ENCODE measurements at regions not wholly inside any gene's neighbourhood (a gene's known extent, or its start where the extent isn't known, plus 50 kb on each side); places are given as distances from the start of the nearest gene placed in this dataset.

DNA sequence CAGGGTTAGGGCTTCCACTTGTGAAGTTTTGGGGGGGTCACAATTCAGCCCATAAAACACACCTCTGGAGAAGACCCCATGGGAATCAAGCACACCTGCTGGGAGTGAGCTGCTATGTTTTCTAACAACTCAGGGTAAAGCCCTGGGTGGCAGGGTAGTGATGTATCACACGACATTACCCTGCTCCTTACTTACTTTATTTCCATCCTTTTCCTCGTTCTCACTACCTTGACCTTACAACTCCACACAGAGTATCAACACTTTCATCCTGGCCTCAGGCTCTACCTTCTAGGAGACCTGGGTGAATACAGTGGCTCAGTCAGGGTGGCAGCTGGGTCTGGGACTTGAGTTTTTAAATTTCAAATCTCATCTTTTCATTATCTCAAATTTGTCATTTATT is 290.3 kb downstream of the CYRIA start:
- DNase-seq (ENCODE audit: low read depth), result no peak
- TF ChIP-seq, protein P1, sequence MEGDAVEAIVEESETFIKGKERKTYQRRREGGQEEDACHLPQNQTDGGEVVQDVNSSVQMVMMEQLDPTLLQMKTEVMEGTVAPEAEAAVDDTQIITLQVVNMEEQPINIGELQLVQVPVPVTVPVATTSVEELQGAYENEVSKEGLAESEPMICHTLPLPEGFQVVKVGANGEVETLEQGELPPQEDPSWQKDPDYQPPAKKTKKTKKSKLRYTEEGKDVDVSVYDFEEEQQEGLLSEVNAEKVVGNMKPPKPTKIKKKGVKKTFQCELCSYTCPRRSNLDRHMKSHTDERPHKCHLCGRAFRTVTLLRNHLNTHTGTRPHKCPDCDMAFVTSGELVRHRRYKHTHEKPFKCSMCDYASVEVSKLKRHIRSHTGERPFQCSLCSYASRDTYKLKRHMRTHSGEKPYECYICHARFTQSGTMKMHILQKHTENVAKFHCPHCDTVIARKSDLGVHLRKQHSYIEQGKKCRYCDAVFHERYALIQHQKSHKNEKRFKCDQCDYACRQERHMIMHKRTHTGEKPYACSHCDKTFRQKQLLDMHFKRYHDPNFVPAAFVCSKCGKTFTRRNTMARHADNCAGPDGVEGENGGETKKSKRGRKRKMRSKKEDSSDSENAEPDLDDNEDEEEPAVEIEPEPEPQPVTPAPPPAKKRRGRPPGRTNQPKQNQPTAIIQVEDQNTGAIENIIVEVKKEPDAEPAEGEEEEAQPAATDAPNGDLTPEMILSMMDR (IDR thresholded peaks at IDR 0.05; ENCODE audit: insufficient read depth, low read length), result no peak
- H3K4me3 ChIP-seq (ENCODE audit: low read depth, low read length), result no peak overlapping the region

DNA sequence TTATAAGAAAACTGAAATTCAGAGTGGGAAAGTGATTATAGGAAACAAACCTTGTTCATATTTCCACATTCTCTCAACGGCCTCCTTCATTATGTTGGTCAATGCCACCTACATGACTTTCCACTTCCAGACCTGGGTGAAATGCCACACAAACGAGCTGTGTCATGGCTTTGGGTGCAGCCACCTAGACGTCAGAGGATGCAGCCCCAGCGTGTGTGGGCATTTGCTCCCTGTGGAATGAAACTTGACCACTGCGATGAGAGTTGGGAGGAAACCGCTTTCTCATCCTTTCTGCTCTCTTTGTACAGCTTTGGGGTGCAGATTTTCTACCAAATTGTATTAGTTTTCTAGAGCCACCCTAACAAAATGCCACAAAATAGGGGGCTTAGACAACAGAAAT is 291.0 kb downstream of the CYRIA start:
- H3K4me3 ChIP-seq (ENCODE audit: low read depth, low read length), result no peak overlapping the region
- TF ChIP-seq, protein P1 (IDR thresholded peaks at IDR 0.05; ENCODE audit: insufficient read depth, low read length), result no peak
- DNase-seq (ENCODE audit: low read depth), result no peak

DNA sequence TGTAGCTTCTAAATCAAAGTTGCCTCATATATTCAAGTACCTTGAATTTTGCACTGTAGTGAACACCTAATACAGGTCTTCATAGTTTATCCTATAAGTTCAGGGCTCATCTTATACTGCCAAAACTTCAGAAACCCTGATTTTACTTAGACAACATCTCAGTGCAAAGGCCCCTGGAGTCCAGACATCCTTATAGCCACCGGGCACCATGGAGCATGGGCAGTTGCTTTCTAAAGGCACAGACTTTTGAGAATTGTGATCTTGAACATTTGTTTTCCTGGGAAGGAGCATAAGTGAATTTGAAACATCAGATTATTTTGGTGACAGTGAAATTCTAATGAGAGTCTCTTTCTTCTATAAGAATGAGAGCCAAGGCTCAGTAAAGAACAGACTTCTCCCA is 292.3 kb downstream of the CYRIA start:
- TF ChIP-seq, protein P1 (IDR thresholded peaks at IDR 0.05; ENCODE audit: insufficient read depth, low read length), result no peak
- DNase-seq (ENCODE audit: low read depth), result no peak
- H3K4me3 ChIP-seq (ENCODE audit: low read depth, low read length), result no peak overlapping the region

DNA sequence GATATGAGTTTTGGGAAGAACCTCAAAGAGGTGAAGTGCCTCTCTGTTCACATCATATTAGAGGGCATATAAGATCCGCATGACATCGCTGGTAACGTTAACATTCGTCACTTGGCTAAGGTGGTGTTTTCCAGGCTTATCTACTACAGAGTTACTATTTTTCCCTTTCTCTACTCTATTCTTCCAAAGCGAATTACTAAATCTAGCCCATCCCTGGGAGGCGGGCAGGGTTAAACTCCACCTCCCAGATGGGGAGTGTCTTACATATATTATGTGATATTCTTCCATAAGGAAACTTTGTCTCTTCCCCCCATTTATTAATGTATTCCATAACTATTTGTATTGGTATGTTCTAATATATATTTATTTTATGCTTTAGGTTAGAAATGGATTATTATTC is 293.9 kb downstream of the CYRIA start:
- no peak overlapping the region for H3K4me3 ChIP-seq (ENCODE audit: low read depth, low read length)
- no peak for DNase-seq (ENCODE audit: low read depth)
- TF ChIP-seq, protein P1 (IDR thresholded peaks at IDR 0.05; ENCODE audit: insufficient read depth, low read length), result no peak

DNA sequence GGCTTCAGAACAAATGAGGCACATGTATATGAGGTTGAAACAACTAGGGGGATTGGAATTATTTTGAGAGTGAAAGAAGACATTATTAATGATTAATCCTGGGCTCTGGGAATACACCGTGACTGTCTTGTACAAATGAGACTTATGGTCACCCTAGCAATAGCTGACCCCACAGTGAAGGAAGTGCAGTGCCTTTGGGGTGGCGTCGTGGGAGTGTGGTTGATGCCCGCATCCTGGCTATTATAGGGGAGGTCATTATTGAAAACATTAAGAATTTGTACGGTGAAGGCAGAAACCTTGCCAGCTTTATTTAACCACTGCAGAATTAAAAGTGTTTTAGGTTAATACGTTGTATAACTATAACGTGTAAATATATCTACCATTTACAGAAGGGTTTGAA is 296.7 kb downstream of the CYRIA start:
- no peak for DNase-seq (ENCODE audit: low read depth)
- no peak overlapping the region for H3K4me3 ChIP-seq (ENCODE audit: low read depth, low read length)
- TF ChIP-seq, protein P1 (IDR thresholded peaks at IDR 0.05; ENCODE audit: insufficient read depth, low read length), result no peak

DNA sequence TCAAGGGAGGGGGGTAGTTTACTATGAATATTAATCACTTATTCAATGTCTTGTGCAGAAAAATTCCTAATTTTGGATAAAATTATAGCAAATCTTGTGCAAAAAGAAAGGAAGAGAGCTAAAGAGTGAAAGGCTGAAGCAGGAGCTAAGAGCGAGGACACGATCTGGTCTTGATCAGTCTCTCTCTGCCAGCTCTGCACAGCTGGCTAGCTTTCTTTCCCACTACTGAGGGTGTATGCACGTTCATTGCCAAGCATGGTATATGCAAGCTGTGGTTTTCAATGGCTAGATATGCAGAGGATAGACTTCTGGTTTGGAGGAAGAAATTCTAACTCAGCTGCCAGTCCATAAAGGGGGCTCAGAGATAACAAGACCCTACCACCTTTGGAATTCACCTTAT is 297.3 kb downstream of the CYRIA start:
- no peak for DNase-seq (ENCODE audit: low read depth)
- TF ChIP-seq, protein P1 (IDR thresholded peaks at IDR 0.05; ENCODE audit: insufficient read depth, low read length), result no peak
- no peak overlapping the region for H3K4me3 ChIP-seq (ENCODE audit: low read depth, low read length)

DNA sequence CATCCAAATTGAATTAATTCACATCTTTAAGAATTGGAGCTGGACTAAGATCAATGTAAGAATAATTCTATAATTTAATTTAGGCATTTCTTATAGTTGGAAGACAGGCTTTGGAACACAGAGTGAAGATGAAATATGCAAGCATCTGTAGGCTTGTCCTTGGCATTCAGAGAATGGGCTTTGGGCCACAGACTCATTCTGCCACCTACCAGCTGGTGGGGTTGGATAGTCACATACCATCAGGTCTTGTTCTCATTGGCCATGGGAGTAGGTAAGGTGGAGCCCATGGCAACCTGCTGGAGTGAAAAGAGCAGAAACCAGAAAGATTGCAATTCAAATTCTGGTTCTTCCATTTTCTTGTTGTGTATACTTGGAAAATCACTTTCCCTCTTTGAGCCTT is 300.3 kb downstream of the CYRIA start:
- TF ChIP-seq, protein P1 (IDR thresholded peaks at IDR 0.05; ENCODE audit: insufficient read depth, low read length), result no peak
- DNase-seq (ENCODE audit: low read depth), result no peak
- no peak overlapping the region for H3K4me3 ChIP-seq (ENCODE audit: low read depth, low read length)

All from fibroblast of the aortic adventitia (primary cell).